Left colon (tissue), 2 donors: ENCODE measurements at regions not wholly inside any gene's neighbourhood (a gene's known extent, or its start where the extent isn't known, plus 50 kb on each side); places are given as distances from the start of the nearest gene placed in this dataset.
"Not testable (repeated sequence)": the region's sequence is repeated elsewhere in the genome, so short reads cannot be mapped to it uniquely, and the experiment has no call there.

ENCODE experiments used
- ATAC-seq: fragments of 200-7000 bp; cut with Tn5 transposase; one replicate; pipeline ENCODE4 v1.9.1; 2020; ENCODE audit warnings: mild to moderate bottlenecking, moderate library complexity
- DNase-seq, 2 donors: peaks; one replicate each; pipeline ENCODE4 v3.0.0-alpha.2; 2020
- intact Hi-C, 2 donors: fragments of 100-400 bp; cut with DNase I in 1 of 2; cut with micrococcal nuclease in 1 of 2; formaldehyde crosslinking; loops; one replicate each; pipeline versions ENCODE4 v1.11.2 to v1.14.0; 2022; cut with DNase I, micrococcal nuclease
- donor health status: DM: no; HTN: no; CAD: no.
- donor health status: DM: yes; HTN: yes; CAD: no.

DNA sequence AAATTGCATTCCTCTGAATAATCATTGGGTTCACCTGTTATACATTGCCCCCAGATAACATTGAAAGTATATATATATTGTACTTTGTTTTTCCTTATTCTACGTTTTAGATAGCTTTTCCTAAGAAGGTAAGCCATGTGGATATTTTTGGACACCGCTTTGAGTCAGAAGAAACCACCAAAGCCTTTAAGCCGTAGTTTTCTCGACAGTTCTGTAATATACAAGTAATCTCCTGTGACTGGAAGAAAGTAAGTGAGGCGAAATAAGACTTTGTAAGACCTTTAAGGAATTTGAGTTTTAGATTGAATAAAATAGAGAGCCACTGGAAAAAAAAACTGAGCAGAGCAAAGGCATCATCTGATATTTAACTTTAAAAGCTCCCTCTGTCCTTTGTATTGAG lies 1092.0 kb downstream of the DIPK2A start:
- intact Hi-C loops, result no loop called here
- no peak for ATAC-seq
- no peak for DNase-seq

DNA sequence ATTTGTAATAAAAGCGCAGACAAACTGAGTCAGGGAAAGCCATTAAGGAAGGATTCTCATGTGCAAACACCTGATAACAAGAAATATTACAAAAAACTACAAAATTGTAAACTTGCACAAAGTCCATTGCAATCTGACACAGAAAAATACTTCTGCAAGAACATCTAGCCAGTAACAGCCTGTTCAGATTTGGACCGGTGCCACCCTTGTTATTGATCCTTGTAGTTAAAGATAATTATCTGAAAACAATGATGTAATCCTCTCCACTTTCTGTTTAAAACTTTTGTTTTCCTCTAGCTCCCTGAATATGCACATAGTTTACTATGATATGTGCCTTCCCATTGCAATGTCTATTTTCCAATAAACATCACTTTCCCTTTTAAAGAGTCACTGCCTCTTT lies 1090.2 kb downstream of the PLOD2 start:
- DNase-seq, result no peak
- intact Hi-C loops, result no loop called here
- no peak for ATAC-seq

DNA sequence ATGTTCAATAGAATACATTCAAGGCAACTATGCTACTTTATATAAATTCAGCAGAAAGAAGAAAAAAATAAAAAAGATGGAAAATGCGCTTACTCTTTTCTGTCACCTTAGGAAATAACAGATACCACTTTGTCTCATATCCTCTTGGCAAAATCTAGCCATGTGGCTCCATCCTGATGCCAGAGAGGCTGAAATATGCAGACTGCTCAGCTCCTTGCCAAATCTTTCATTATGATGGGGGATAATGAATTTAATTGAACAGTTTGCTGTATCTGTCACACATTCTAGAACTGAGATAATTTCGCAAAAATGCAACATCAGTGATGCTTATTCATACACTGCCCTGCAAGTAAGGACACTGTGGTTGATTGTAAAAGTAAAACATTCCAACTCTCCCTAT lies 1081.5 kb downstream of the PLOD2 start:
- DNase-seq (no peak), ATAC-seq (no peak)
- intact Hi-C loops, result no loop called here

DNA sequence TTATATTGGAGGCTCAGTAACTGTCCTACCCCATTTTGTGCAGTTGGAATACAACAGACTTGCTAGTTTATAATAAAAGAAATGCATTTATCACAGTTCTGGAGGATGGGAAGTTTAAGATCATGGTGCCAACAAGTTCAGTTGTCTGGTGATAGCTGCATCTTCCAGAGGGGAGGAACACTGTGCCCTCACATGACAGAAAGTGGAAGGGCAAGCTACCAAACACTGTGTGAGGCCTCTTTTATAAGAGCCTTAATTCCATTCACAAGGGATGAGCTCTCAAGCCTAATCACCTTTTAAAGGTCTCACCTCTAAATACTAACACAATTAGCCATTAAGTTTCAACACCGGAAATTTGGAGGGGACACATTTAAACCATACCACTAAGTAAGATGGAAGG lies 1073.9 kb downstream of the PLOD2 start:
- DNase-seq (no peak), ATAC-seq (no peak)
- intact Hi-C loops, result no loop called here

DNA sequence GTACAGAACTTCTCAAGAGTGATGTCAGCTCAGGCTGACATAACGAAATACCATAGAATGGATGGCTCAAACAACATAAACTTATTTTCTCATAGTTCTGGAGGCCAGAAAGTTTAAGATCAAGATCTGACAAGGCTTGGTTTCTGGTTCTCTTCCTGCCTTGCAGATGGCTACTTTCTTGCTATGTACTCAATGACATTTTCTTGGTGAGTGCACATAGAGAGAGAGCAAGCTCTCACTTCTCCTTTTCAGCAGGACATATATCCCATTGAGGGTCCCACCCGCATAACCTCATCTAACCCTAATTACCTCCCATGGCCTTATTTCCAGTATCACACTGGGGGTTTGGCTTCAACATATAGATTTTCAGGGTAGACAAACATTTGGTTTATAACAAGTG lies 1072.1 kb downstream of the PLOD2 start:
- intact Hi-C loops, result no loop called here
- DNase-seq (no peak), ATAC-seq (no peak)

DNA sequence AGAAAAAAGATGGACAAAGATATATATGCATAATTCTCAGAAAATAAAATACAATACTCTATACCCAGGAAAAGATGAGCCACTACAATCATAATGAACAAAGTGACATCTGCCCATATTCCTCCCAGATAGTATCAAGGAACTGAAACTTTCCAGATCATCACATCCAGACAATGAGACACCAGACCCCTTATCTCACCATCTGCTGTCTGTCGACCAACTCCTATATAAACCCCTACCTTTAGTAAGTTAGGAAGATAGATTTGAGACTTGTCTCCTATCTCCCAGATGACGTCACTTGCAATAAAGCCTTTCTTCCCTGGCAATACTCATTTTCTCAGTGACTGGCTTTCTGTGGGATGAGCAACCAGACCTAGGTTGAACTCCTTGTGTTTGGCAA lies 1071.6 kb downstream of the PLOD2 start:
- ATAC-seq (no peak), DNase-seq (no peak)
- intact Hi-C loops, result no loop called here

DNA sequence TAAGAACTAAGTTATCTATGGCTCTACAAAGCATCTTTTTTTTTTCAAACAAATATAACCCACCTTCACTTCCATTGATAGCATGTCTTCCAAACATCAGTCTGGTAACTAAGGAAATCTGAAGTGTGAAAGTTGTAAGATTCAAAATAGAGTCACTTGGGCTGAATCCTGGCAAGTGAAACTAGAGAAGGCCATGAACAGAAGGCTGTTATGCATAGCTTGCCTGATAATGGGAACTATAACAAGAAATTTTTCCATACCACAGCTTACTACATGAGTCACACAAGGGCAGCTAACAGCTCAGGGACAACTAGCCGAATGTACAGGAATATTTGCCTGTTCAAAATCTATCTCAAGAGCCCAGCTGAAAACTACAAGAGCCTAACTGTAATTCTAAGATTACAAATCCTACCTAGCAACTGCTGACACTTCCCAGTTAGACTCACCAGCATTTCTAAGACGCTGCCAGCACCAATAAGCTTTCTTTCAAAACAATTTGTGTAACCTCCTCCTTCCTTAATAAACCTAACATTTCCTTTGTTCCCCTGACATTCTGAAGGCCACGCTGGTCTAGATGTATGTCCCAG lies 1066.5 kb downstream of the PLOD2 start:
- intact Hi-C loops, result no loop called here
- ATAC-seq, result no peak
- no peak for DNase-seq

DNA sequence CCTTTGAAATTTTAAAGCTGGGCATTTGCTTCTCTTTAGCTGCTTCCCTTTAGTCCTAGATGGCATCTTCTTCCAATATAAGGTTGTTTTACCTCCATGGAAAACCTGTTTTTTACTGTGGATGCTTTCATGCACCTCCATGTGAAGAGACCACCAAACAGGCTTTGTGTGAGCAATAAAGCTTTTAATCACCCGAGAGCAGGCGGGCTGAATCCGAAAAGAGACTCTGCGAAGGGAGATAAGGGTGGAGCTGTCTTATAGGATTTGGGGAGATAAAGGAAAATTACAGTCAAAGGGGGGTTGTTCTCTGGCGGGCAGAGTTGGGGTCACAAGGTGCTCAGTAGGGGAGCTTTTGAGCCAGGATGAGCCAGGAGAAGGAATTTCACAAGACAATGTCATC lies 1049.8 kb downstream of the PLOD2 start:
- ATAC-seq, DNase-seq, intact Hi-C loops: not testable (repeated sequence)

DNA sequence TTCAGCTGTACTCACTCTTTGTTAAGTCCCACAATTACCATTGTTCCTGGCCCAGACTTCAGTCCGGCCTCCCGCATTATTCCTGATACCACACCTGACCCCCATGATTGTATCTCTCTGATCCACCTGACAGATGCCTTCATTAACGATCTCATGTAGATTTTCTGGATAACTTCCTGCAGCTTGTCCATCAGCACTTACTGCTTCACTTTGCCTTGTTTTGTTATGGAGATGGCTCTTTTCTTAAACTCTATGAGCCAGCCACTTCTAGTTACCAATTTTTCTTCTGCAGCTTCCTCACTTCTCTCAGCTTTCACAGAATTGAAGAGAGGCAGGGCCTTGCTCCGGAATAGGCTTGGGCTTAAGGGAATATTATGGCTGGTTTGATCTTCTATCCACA lies 1044.2 kb downstream of the PLOD2 start:
- no peak for ATAC-seq
- intact Hi-C loops, result no loop called here
- no peak for DNase-seq

DNA sequence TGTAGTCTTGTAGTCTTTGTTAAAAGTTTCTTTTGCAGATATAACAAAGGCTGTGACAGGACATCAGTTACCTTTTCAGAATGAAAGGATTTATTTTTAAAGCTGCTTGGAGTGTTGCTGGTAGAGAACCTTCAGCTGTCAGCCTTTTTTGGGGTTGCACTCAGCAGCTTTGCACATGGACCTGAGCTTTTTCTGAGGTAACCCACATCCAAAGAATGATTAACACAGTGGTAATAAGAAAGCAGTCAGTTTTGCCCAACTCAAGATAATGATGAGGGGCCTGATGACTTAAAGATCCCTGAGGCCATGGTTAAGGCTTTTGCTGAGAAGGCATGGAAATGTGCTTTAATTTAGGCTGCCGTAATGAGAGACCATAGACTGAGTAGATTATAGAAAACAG lies 1042.7 kb downstream of the PLOD2 start:
- DNase-seq (no peak), ATAC-seq (no peak)
- intact Hi-C loops, result no loop called here

DNA sequence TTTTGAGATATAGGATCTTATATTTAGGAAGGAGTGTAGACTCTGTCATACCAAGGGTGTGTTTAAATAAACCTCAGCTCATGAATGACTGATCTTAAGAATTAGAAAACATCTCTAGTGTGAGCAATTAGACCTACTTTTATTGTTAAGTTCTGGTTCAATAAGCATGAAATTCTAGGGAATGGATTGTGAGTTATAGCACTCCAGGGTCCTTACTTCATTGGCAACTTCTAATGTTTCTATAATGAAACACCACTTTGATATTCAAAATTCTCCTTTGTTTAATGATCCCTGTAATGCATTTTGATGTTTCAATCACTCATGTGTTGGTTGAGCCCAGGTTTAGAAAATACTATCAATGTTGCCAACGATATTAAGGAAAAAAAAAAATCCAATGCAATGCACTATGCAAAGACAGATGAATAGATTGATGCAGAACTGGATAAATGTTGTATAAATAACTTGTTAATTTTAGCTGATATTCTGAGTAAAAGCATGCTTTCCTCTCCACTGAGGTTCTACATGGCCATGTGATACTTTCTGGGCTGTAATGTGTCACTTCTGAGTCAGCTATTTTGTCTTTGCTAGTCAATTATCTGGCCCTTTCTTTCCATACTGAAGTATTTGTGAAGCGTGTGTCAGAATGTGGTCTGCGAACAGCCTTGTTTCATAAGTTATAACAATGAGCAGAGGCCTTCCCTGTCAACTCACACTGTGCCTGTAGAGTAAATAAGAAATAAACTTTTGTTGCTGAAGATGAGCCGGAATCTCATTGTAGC lies 1035.9 kb downstream of the PLOD2 start:
- intact Hi-C loops, result no loop called here
- no peak for ATAC-seq
- no peak for DNase-seq

DNA sequence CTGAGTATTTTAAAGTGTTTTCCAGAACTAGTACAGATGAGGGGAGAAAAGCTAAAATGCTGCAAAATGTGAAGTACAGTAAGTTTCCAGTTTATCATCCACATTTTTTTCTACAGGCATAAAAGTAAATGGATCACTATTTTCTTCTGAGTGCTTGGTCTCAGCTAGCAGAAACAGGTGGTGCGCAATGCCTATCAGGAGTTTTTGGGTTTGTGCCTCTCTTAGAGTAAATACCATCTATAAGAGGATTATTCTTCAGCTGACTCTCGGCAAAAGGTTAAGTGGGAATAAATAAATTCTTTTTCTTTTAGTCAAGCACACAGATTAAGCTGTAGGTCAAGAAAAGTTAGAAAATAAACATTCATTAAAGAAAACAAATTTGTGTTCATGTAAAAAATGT lies 1027.7 kb downstream of the PLOD2 start:
- ATAC-seq, result no peak
- intact Hi-C loops, result no loop called here
- no peak for DNase-seq

DNA sequence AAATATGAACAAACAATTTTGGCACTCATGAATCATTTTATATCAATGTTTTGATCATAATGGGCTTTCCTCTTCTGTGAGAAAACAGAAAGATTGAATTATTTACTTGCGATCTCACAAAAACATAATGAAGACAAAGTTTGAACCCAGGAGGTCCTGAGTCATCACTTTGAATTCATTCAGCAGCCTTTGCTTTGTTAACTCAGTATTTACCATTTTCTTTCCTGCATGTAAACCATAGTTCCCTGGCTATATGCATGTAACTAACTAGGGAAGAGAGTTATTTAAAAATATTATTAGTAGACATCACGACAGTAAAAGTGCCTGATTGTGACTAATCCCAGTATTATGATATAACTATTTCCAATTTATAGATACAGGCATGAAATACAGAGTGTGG lies 1026.2 kb downstream of the PLOD2 start:
- intact Hi-C loops, result no loop called here
- ATAC-seq (no peak), DNase-seq (no peak)

DNA sequence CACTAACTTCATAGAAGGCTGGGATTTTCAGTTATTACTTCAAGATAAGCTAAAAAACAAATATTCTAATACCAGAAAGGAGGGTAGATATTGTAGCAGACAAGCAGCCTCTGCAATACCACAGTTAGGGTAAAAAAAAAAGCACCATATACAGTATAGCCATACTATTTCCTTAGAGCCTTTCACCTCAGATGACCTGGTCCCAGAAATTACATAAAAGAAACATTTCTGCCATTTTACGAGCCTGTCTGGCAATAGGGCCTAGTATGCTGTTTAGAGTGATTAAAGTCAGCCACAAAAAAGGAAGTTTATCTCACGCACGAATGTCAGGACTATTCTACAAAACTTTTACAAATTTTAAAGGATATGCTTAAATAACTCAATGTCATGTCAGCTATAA lies 1016.6 kb downstream of the PLOD2 start:
- intact Hi-C loops, result no loop called here
- no peak for ATAC-seq
- DNase-seq, result no peak

DNA sequence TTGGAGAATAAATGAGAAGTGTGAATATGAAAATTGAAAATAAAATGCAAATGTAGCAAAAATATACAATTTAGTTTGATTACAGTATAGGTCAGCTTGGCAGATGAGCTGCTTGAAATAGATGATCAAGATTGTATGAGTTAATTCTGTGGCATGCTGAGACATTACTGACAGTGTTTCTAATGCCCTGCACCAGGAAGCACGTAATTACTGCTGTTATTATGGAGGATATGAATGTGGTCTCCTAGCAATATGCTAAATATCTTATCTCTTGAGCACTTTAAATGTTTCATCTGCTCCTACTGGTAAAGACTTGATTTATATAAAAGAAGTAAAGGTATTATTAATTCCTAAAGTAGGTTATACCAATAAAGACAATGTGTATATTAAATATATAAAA lies 1015.5 kb downstream of the PLOD2 start:
- no peak for DNase-seq
- no peak for ATAC-seq
- intact Hi-C loops, result no loop called here

DNA sequence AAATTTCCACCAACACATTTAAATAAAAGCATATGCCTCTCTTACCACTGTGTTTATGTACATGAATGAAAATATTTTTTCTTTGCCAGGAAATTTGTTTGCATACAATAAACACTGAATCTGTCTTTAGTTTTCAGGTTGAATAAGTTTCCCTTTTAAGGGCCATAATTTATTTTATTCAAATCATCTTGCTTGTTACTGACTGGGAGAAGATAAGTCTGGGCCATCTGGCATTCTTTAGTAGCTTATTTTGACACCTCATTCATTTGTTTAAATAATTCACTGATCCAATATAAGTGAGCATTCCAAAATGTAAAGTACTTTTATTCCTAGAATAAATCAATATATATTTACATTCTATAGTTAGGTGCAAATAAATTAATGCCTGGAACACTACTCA lies 1001.3 kb downstream of the PLOD2 start:
- intact Hi-C loops, result no loop called here
- no peak for DNase-seq
- no peak for ATAC-seq

DNA sequence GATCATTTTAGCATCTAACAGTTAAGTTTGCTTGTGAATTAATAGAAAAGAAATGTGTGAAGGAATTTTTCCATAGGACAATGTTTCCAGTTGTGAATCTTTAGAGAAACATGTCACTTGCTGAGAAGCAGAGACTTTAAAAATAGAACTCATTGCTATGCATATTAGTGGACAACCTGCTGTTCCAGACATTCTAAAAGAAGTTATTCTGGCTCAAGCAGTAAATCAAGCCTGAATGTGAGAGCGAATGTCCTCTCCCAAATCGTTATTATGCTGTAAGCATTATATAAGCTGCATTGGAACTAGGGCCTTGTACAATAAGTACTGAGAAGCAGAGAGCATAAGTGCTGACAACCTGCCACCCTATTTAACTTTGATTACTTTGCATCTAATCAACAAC lies 990.9 kb downstream of the PLOD2 start:
- intact Hi-C loops, result no loop called here
- ATAC-seq (no peak), DNase-seq (no peak)

DNA sequence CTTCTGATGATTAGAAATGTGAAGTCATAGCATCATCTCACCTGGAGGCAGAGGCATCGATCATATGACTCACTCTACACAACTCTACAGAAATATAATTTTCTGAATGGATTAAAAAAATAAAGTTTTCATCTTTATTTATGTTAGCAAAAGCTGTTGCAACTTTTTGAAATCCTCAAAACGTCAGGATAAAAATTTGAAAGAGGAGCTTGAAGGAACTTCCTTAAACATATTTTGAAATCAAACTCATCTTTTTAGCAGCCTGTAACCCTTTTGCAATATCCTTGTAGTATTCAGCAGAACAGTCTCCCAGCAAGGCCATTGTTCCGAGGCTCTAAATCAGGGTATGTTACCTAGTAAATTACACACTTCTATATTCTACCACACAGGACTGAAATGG lies 985.4 kb downstream of the PLOD2 start:
- intact Hi-C loops, result no loop called here
- DNase-seq, result no peak
- ATAC-seq, result no peak

DNA sequence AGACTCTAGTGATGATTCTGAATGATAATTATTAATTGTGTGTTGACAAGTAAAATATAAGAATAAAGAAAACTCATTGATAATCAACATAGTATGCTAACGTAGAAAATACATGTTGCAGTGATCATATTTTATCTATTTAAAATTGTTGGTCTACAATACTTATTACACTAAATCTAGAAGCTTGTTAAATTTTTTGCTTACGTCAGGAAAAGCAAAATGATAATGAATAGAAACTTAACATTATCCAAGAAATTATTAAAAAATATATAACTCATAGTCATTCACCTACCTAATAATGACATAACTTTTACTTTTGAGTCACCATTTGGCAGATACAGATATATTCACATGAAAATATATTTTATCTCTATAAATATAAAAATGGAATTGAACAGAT lies 984.1 kb downstream of the PLOD2 start:
- ATAC-seq (no peak), DNase-seq (no peak)
- intact Hi-C loops, result no loop called here

DNA sequence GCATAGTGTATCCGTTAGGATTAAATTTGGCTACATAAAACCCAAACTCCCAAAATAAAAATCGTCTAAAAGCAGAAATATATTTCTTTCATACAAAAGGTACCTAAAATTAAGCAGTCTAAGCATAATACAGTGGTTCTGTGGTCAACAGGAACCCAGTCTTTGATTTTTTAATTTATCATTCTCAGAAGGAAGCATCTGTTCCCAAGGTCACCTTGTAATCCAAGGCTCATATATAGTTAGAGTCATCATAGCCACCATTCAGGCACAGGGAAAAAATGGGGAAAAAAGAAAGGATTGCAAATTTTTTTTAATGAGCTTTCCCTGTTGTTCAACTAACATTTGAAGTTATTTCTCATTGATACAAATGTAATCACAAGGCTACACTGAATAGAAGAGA lies 983.2 kb downstream of the PLOD2 start:
- intact Hi-C loops, result no loop called here
- no peak for ATAC-seq

More for the DNA sequence above, 983.2 kb downstream of the PLOD2 start:
- no peak for DNase-seq
